Activated naive CD8-positive, alpha-beta T cell (primary cell): ENCODE measurements at regions not wholly inside any gene's neighbourhood (a gene's known extent, or its start where the extent isn't known, plus 50 kb on each side); places are given as distances from the start of the nearest gene placed in this dataset.

Source experiments
- H3K27ac Mint-ChIP-seq: one replicate; pipeline ENCODE4 v1.8.0; 2021; ENCODE audit warnings: mixed read lengths
- H3K27me3 Mint-ChIP-seq: one replicate; pipeline ENCODE4 v1.8.0; 2021; ENCODE audit warnings: mixed read lengths
- H3K36me3 Mint-ChIP-seq: one replicate; pipeline ENCODE4 v1.8.0; 2021; ENCODE audit warnings: mixed read lengths
- H3K4me1 Mint-ChIP-seq: one replicate; pipeline ENCODE4 v1.8.0; 2021; ENCODE audit warnings: low read depth, mixed read lengths
- H3K4me3 Mint-ChIP-seq: one replicate; pipeline ENCODE4 v1.8.0; 2021; ENCODE audit warnings: mild to moderate bottlenecking, mixed read lengths
- H3K9me3 Mint-ChIP-seq: one replicate; pipeline ENCODE4 v1.8.0; 2021; ENCODE audit warnings: low read depth, mixed read lengths

GRCh38 chr3:59280113-59280512, 230.3 kb upstream of the CFAP20DC start:
- H3K27me3 Mint-ChIP-seq = no peaks in the 10 kb centered on the region
- H3K9me3 Mint-ChIP-seq = no peaks in the 10 kb centered on the region
- no peak overlapping the region for H3K4me3 Mint-ChIP-seq
- H3K4me1 Mint-ChIP-seq = no peaks in the 10 kb centered on the region
- H3K36me3 Mint-ChIP-seq = peaks cover 3% of the 10 kb centered on the region
- no peak overlapping the region for H3K27ac Mint-ChIP-seq

DNA sequence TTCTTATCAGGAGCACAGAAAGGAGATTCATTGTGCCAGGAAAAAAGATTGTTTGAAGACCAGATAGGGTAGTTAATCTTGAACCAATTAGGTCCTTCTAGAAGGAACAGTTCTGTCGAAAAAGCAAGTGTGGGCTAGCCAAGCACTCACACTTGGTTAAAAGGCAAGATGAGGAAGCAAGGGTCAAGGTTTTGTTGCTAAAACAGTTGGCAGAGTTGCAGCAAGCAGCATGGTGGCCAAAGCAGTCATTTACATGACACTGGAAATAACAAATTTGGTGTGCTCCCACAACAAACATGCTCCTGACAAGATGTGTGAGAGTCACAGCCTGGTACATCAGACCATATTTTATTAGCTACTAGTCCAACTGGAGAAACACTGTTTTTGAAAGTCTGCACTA, 228.0 kb upstream of the CFAP20DC start:
- Mint-ChIP-seq H3K4me3 (no peak overlapping the region), H3K36me3 (peaks cover 3% of the 10 kb centered on the region), H3K27me3 (no peaks in the 10 kb centered on the region), H3K4me1 (no peaks in the 10 kb centered on the region), H3K27ac (no peak overlapping the region), H3K9me3 (no peaks in the 10 kb centered on the region)

DNA sequence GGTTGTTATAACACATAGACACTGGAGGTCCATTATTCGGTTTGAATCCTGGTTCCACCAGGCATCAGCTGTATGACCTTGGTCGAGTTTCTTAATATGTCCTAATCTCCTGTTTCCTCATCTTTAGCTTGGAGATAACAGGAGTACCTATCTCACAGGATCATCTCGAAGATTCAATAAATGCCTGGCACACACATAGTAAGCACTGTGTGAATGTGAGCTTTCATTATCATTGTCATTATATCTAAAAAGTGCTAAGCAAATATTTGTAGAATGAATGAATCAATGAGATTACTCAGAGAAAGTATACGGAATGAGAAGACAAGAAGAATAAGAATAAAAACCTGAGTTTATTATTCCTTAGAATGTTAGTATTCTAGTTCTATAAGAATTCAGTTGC, 227.4 kb upstream of the CFAP20DC start:
- H3K4me3 Mint-ChIP-seq = no peak overlapping the region

GRCh38 chr3:59273976-59274375, 224.2 kb upstream of the CFAP20DC start:
- no peak overlapping the region for H3K27ac Mint-ChIP-seq
- H3K9me3 Mint-ChIP-seq = no peaks in the 10 kb centered on the region
- no peak overlapping the region for H3K4me3 Mint-ChIP-seq
- no peaks in the 10 kb centered on the region for H3K4me1 Mint-ChIP-seq
- no peaks in the 10 kb centered on the region for H3K27me3 Mint-ChIP-seq
- no peaks in the 10 kb centered on the region for H3K36me3 Mint-ChIP-seq

More for the DNA sequence above, 227.4 kb upstream of the CFAP20DC start:
- H3K9me3 Mint-ChIP-seq = no peaks in the 10 kb centered on the region
- H3K4me1 Mint-ChIP-seq = no peaks in the 10 kb centered on the region
- no peaks in the 10 kb centered on the region for H3K27me3 Mint-ChIP-seq
- H3K27ac Mint-ChIP-seq = no peak overlapping the region
- peaks cover 3% of the 10 kb centered on the region for H3K36me3 Mint-ChIP-seq

DNA sequence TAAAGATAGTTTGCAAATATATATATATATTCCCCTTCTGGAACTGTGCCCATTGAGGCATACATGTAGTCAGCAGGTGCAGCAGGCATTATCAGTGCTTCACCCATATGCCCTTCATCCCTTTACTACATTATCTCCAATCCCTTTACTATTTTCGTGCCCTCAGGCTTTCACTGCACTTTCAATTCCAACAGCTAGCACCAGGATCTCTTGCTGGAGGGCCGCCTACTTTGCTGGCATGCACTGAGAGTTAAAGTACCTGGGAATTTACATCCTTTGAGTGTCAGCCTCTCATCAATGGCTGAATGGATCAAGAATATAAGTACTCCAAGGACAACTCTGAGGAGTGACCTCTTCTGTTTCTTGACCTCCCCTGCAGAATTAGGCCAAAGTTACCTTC, 222.1 kb upstream of the CFAP20DC start:
- H3K36me3 Mint-ChIP-seq = no peaks in the 10 kb centered on the region
- H3K27me3 Mint-ChIP-seq = no peaks in the 10 kb centered on the region
- no peak overlapping the region for H3K27ac Mint-ChIP-seq
- no peaks in the 10 kb centered on the region for H3K4me1 Mint-ChIP-seq
- H3K4me3 Mint-ChIP-seq = no peak overlapping the region
- H3K9me3 Mint-ChIP-seq = no peaks in the 10 kb centered on the region

- no peaks in the 10 kb centered on the region for H3K4me1 Mint-ChIP-seq
- no peaks in the 10 kb centered on the region for H3K9me3 Mint-ChIP-seq
- no peak overlapping the region for H3K4me3 Mint-ChIP-seq
- no peaks in the 10 kb centered on the region for H3K36me3 Mint-ChIP-seq
- H3K27me3 Mint-ChIP-seq = no peaks in the 10 kb centered on the region
- no peak overlapping the region for H3K27ac Mint-ChIP-seq
Measured at GRCh38 chr3:59270921-59271320, 221.1 kb upstream of the CFAP20DC start.

DNA sequence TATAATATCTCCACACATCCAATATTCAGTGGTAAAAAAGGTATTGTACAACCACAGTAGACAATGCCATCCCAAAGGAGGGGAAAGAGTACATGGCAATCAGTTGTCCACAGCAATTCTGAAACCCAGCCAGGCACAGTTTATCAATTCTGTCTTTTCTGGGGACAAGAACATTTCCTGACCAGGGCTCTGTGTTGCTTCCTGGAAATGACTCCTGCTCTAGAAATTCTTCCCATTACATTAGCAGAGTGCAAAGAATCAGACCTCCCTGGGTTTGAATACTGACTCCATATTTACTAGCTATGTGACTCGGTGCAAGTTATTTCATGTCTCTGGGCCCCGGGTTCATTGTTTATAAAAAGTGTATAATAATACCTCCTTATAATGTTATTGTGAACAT, 220.4 kb upstream of the CFAP20DC start:
- Mint-ChIP-seq H3K27ac (no peak overlapping the region), H3K27me3 (no peaks in the 10 kb centered on the region), H3K9me3 (no peaks in the 10 kb centered on the region), H3K4me1 (no peaks in the 10 kb centered on the region), H3K36me3 (no peaks in the 10 kb centered on the region), H3K4me3 (no peak overlapping the region)

DNA sequence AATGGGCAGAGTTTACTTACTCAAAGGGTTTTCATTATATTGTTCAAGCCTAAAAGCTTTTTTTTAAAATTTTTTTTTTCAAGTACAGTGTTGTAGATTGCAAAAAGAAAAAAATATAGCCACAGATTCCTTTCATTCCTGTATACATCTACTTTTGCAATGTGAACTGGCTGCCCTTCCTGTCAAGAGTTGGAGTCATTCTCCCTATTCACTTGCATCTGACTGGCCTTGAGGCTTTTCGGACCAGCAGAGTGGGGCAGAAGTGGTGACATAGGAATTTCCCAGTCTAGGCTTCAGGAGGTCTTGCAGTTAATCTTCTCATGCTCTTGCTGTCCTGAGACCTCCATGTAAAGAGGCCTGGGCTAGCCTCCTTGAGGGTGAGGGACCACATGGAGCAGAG, 218.3 kb upstream of the CFAP20DC start:
- Mint-ChIP-seq H3K4me1 (no peaks in the 10 kb centered on the region), H3K36me3 (no peaks in the 10 kb centered on the region), H3K27ac (no peak overlapping the region), H3K27me3 (no peaks in the 10 kb centered on the region), H3K9me3 (peaks cover 5% of the 10 kb centered on the region), H3K4me3 (no peak overlapping the region)

- Mint-ChIP-seq H3K4me3 (no peak overlapping the region), H3K36me3 (no peaks in the 10 kb centered on the region), H3K4me1 (no peaks in the 10 kb centered on the region), H3K9me3 (peaks cover 5% of the 10 kb centered on the region), H3K27me3 (no peaks in the 10 kb centered on the region), H3K27ac (no peak overlapping the region)
Measured at GRCh38 chr3:59267021-59267420, 217.2 kb upstream of the CFAP20DC start.

GRCh38 chr3:59266551-59266950, 216.7 kb upstream of the CFAP20DC start:
- Mint-ChIP-seq H3K27ac (no peak overlapping the region), H3K4me1 (no peaks in the 10 kb centered on the region), H3K9me3 (peaks cover 5% of the 10 kb centered on the region), H3K4me3 (no peak overlapping the region), H3K27me3 (no peaks in the 10 kb centered on the region), H3K36me3 (no peaks in the 10 kb centered on the region)

DNA sequence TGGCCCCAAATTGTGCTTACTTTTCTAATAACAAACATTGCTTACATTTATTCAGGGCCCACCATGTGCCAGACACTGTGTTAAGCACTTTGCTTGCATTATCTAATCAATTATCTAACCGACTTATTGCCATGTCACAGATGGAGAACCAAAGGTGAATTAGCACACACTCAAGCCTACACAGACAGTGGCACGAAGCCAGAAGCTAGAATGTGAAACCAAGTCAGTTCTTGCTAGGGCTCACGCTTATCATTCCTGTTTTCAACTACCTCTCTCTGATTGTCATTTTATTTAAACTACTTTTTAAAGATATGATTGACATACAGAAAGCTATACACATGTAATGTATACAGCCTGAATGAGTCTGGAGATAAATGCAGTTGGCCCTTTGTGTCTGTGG, 215.7 kb upstream of the CFAP20DC start:
- H3K27me3 Mint-ChIP-seq = no peaks in the 10 kb centered on the region
- no peak overlapping the region for H3K27ac Mint-ChIP-seq
- H3K9me3 Mint-ChIP-seq = peaks cover 5% of the 10 kb centered on the region
- H3K4me1 Mint-ChIP-seq = no peaks in the 10 kb centered on the region
- no peak overlapping the region for H3K4me3 Mint-ChIP-seq
- no peaks in the 10 kb centered on the region for H3K36me3 Mint-ChIP-seq

- Mint-ChIP-seq H3K27ac (no peak overlapping the region), H3K4me1 (no peaks in the 10 kb centered on the region), H3K4me3 (no peak overlapping the region), H3K27me3 (no peaks in the 10 kb centered on the region), H3K9me3 (peaks cover 5% of the 10 kb centered on the region), H3K36me3 (no peaks in the 10 kb centered on the region)
Measured at GRCh38 chr3:59264366-59264765, 214.5 kb upstream of the CFAP20DC start.

DNA sequence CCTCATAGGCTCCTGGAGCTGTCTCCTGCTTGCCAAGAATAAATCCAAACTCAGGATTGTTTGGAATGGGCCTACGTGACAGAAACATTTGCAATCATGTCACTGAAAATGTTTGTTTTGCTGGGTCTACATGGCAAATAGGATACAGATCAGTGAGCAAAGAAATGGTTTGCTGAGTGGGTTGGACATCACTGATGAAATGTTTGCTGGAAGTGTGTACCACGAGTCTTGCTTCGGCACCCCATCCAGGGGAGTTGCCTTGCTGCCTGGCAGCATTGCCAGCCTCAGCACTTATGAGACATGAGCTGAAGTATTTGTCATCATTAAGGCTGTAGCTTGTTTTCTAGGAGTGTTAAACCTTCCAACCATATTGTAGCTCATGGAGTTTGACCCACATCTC, 213.3 kb upstream of the CFAP20DC start:
- Mint-ChIP-seq H3K27ac (no peak overlapping the region), H3K4me1 (no peaks in the 10 kb centered on the region), H3K4me3 (no peak overlapping the region), H3K27me3 (no peaks in the 10 kb centered on the region), H3K9me3 (peaks cover 5% of the 10 kb centered on the region), H3K36me3 (no peaks in the 10 kb centered on the region)

DNA sequence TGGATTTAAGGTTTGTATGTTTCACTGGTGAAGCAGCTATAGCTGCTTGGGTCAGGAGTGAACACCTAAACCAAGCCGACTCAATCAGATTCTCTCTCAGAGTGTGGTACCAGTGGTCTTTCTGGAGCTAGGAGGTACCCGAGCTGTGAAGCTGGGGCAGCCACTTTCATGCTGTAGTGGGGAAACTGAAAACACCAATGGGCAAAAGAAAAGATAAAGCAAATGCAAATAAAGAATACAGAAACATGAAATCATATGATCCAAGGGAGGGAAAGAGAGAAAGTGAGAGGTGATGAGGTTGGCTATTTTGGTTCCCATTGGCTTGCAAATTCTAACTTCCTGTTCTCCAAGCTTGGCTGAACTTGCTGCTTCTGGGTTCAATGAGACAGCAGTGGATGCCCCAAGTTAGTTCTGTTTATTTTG, 212.3 kb upstream of the CFAP20DC start:
- peaks cover 5% of the 10 kb centered on the region for H3K9me3 Mint-ChIP-seq
- no peaks in the 10 kb centered on the region for H3K36me3 Mint-ChIP-seq
- H3K27me3 Mint-ChIP-seq = no peaks in the 10 kb centered on the region
- H3K27ac Mint-ChIP-seq = no peak overlapping the region
- H3K4me1 Mint-ChIP-seq = no peaks in the 10 kb centered on the region
- H3K4me3 Mint-ChIP-seq = no peak overlapping the region

DNA sequence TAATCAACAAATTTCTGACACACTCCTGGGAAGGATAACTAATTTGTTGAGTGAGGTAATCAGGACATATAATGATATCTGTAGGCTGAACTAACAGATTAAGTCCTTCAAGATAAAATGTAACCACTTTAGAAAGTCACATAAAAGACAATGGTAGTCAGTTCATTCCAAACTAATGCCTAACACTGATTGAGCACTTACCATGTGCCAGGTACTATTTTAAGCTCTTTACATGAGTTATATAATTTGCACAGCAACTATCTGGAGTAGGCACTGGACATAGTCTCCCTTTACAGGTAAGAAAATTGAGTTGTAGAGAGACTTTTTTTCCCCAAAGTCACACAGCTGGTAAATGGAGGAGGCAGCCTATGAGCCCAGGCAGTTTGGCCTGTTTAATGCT, 211.2 kb upstream of the CFAP20DC start:
- Mint-ChIP-seq H3K4me3 (no peak overlapping the region), H3K36me3 (no peaks in the 10 kb centered on the region), H3K27ac (no peak overlapping the region), H3K27me3 (no peaks in the 10 kb centered on the region), H3K4me1 (no peaks in the 10 kb centered on the region), H3K9me3 (peaks cover 5% of the 10 kb centered on the region)

DNA sequence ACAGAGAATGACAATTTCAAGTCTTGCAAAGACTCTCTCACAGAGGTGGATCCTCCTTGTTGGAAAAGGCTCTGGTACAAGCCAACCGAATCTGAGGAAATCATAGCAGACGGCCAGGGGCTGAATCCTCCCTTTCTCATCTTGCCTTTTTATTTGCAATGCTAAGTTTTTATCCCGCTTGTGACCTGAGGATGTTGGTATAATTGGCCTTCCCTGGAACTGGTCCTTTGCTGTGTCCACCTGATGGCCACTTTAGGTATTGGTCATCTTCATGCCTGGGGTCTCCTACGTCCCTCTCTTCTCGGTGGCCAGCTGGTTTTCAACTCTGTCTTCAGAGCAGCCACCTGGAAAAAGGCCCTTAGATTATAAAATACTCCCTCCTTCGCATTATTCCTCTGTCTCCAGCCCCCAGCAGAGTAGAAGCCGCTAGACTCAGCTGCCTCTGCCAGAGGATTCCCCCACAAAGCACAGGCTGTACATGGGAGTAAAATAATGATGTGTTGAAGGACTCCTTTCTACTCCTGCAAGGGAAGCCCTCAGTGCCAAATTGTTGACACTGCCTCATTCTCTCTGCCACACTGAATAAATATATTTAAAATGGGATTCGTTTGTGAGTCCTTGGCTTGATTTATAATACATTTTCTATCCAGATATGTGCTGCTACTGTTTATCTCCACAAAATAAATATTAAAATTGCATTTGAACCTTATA, 208.9 kb upstream of the CFAP20DC start:
- Mint-ChIP-seq H3K27me3 (no peaks in the 10 kb centered on the region), H3K4me1 (no peaks in the 10 kb centered on the region), H3K4me3 (no peak overlapping the region), H3K9me3 (no peaks in the 10 kb centered on the region), H3K27ac (no peak overlapping the region), H3K36me3 (no peaks in the 10 kb centered on the region)
